Lung (tissue), 11 donors: ENCODE measurements at regions not wholly inside any gene's neighbourhood (a gene's known extent, or its start where the extent isn't known, plus 50 kb on each side); places are given as distances from the start of the nearest gene placed in this dataset.
"Not testable (repeated sequence)": the region's sequence is repeated elsewhere in the genome, so short reads cannot be mapped to it uniquely, and the experiment has no call there.

Source experiments
- ATAC-seq: fragments of 200-7000 bp; cut with Tn5 transposase; one replicate; pipeline ENCODE4 v1.9.1; 2020; ENCODE audit warnings: moderate number of reproducible peaks; ENCODE audit not compliant: insufficient read depth, low FRiP score
- DNase-seq, 3 donors: peaks; one replicate each; pipeline ENCODE4 v3.0.0-alpha.2; 2013 to 2017
- H3K27ac ChIP-seq, 2 donors: one replicate each; pipeline ENCODE4 v1.5.1; 2013; ENCODE audit warnings: mild to moderate bottlenecking in 2 of 2, moderate library complexity in 2 of 2, control low read depth in 1 of 2, inconsistent platforms in 1 of 2, low read depth in 1 of 2, low read length in 1 of 2
- H3K27me3 ChIP-seq, 3 donors: one replicate each; pipeline ENCODE4 v1.5.1; 2013; ENCODE audit warnings: low read length in 2 of 3; ENCODE audit not compliant: control insufficient read depth in 3 of 3, insufficient read depth in 3 of 3
- H3K36me3 ChIP-seq, 4 donors: one replicate each; pipeline ENCODE4 v1.5.1; 2013; ENCODE audit warnings: low read length in 4 of 4, mild to moderate bottlenecking in 1 of 4, moderate library complexity in 1 of 4; ENCODE audit not compliant: control insufficient read depth in 4 of 4, insufficient read depth in 4 of 4
- H3K4me1 ChIP-seq, 5 donors: one replicate each; pipeline ENCODE4 v1.5.1; 2013; ENCODE audit warnings: low read length in 5 of 5, mild to moderate bottlenecking in 2 of 5, moderate library complexity in 1 of 5; ENCODE audit not compliant: control insufficient read depth in 5 of 5, insufficient read depth in 5 of 5
- H3K4me3 ChIP-seq: one replicate; pipeline ENCODE4 v1.5.1; 2013; ENCODE audit warnings: mild to moderate bottlenecking, control low read depth, moderate library complexity
- H3K9ac ChIP-seq, 2 donors: one replicate each; pipeline ENCODE4 v1.5.1; 2013; ENCODE audit warnings: low read length in 2 of 2, control low read depth in 1 of 2; ENCODE audit not compliant: insufficient read depth in 1 of 2
- H3K9me3 ChIP-seq, 4 donors: one replicate each; pipeline ENCODE4 v1.5.1; 2013; ENCODE audit warnings: low read length in 3 of 4, mild to moderate bottlenecking in 1 of 4, moderate library complexity in 1 of 4; ENCODE audit not compliant: control insufficient read depth in 4 of 4, insufficient read depth in 3 of 4
- WGBS, 2 donors: extraction: QIAGEN DNeasy Blood & Tissue Kit; methylation state at CpG; one replicate each; pipeline ENCODE4 v1.1.7; 2013; 5-methylcytosine and 5-hydroxymethylcytosine counted together
- TF ChIP-seq, protein P1 (sequence below): IDR thresholded peaks from 2 replicates; pipeline ENCODE4 v1.5.1; 2012; ENCODE audit warnings: mild to moderate bottlenecking; ENCODE audit errors: control extremely low read depth, extremely low read depth
- donor health status: control.
- donor health status: control.
- donor health status: Bipolar disorder and iron deficiency.
- donor health status: healthy.
- donor health status: DM: yes; HTN: yes; CAD: no.

DNA sequence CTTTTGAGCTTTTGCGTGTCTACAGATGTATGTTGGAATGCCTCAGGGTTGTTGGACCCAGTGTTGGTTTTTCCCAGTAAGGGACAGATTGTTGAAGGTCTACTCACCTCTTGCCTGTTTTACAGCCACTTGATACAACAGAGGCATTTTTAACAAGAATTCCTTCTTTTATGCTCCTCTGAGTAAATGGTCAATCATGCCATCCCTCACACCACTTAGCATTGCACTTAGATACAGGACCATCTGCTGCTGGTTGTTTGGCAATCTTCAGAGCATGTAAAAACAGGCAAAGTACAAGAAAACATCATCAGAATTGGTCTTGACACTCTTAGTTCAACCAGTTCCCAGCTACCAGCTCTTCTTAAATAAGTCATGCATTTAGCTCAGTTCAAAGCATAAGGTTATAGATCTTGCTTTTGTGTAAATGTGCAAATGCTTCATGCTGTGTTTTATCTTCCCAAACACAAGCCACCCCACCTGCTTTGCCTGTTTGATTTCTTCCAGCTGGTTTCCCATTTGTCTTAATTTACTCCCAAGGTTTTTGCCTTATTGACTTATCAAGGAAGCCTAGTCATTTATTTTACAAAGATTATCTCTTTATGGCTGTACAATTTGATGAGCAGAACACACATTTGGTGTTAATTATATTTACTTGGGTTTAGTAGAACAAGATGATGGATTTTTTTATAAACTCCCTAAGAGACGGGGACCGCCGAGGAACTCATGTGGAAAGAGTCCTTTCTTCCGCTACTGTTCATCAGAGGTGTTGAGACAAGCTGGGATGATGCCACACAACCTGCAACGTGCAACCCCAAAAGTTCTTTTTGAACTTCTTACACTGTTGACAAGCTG lies 136.6 kb downstream of the AHR start:
- ATAC-seq (no peak), DNase-seq (no peak)

DNA sequence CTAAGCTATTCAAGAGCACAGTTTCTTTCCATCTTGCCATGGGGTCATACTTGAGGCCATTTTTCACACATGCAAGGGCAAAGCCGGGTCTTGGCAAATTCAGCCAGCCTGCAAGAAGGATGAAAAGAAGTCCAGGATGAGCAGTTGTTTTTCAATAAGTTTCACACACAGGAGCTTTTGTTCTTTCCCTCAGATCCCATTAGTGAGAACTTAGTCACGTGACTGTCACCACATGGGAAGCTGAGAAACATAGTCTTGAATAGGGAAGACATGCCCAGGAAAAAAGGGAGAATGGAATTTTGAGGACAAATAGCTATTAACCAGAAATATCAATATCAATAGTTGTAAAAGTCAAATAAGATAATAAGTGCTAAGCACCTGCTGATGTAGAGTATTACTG lies 137.7 kb downstream of the AHR start:
- H3K9me3 ChIP-seq = no peaks in the 10 kb centered on the region
- no peak overlapping the region for H3K27ac ChIP-seq
- no peaks in the 10 kb centered on the region for H3K27me3 ChIP-seq
- H3K4me3 ChIP-seq = no peak overlapping the region
- DNase-seq (no peak), ATAC-seq (no peak)
- H3K36me3 ChIP-seq = no peaks in the 10 kb centered on the region
- 68 to 95% methylated on average over 2 of the region's 2 CpGs for WGBS, 2 donors
- TF ChIP-seq, protein P1, sequence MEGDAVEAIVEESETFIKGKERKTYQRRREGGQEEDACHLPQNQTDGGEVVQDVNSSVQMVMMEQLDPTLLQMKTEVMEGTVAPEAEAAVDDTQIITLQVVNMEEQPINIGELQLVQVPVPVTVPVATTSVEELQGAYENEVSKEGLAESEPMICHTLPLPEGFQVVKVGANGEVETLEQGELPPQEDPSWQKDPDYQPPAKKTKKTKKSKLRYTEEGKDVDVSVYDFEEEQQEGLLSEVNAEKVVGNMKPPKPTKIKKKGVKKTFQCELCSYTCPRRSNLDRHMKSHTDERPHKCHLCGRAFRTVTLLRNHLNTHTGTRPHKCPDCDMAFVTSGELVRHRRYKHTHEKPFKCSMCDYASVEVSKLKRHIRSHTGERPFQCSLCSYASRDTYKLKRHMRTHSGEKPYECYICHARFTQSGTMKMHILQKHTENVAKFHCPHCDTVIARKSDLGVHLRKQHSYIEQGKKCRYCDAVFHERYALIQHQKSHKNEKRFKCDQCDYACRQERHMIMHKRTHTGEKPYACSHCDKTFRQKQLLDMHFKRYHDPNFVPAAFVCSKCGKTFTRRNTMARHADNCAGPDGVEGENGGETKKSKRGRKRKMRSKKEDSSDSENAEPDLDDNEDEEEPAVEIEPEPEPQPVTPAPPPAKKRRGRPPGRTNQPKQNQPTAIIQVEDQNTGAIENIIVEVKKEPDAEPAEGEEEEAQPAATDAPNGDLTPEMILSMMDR = no peak
- H3K4me1 ChIP-seq = no peaks in the 10 kb centered on the region
- no peak overlapping the region for H3K9ac ChIP-seq

More for the DNA sequence above, 136.6 kb downstream of the AHR start:
- WGBS, 2 donors = 96% methylated on average over 6 of the region's 6 CpGs
- Histone ChIP-seq H3K4me3 (no peak overlapping the region), H3K27me3 (no peaks in the 10 kb centered on the region), H3K27ac (no peak overlapping the region), H3K9me3 (no peaks in the 10 kb centered on the region), H3K4me1 (no peaks in the 10 kb centered on the region), H3K9ac (no peak overlapping the region), H3K36me3 (no peaks in the 10 kb centered on the region)
- TF ChIP-seq, protein P1 = no peak

GRCh38 chr7:17437586-17437985 lies 139.1 kb downstream of the AHR start:
- DNase-seq (no peak), ATAC-seq (no peak)
- Histone ChIP-seq H3K9ac (no peak overlapping the region), H3K4me3 (no peak overlapping the region), H3K27me3 (no peaks in the 10 kb centered on the region), H3K27ac (no peak overlapping the region), H3K36me3 (no peaks in the 10 kb centered on the region), H3K4me1 (no peaks in the 10 kb centered on the region), H3K9me3 (no peaks in the 10 kb centered on the region)
- TF ChIP-seq, protein P1 = no peak
- WGBS, 2 donors = 92 to 96% methylated on average over 1 of the region's 1 CpG

GRCh38 chr7:17440025-17440784 lies 141.8 kb downstream of the AHR start:
- H3K9me3 ChIP-seq, ATAC-seq, H3K4me3 ChIP-seq, DNase-seq, H3K27ac ChIP-seq, H3K4me1 ChIP-seq, H3K36me3 ChIP-seq, H3K9ac ChIP-seq, H3K27me3 ChIP-seq: not testable (repeated sequence)
- WGBS, 2 donors = 82 to 85% methylated on average over 3 of the region's 3 CpGs
